Skin epidermis (tissue), 12 donors: ENCODE measurements at regions not wholly inside any gene's neighbourhood (a gene's known extent, or its start where the extent isn't known, plus 50 kb on each side); places are given as distances from the start of the nearest gene placed in this dataset.

Experiments used
- H3K27ac ChIP-seq, 21 experiments: fragments of 200-600 bp; sonication (generic) in 11 of 21; one replicate each; pipeline ENCODE4 v1.5.0; 2020; ENCODE audit warnings: mild to moderate bottlenecking in 3 of 21, inconsistent platforms in 2 of 21, moderate library complexity in 2 of 21
- H3K4me3 ChIP-seq, 7 experiments: fragments of 200-600 bp; sonication (generic) in 2 of 7; one replicate each; pipeline ENCODE4 v1.5.0; 2020; ENCODE audit warnings: inconsistent platforms in 2 of 7, mild to moderate bottlenecking in 2 of 7, moderate library complexity in 1 of 7

GRCh38 chrY:21138056-21138758 is 372.9 kb upstream of the RBMY1B start:
- H3K4me3 ChIP-seq: no peak overlapping the region

DNA sequence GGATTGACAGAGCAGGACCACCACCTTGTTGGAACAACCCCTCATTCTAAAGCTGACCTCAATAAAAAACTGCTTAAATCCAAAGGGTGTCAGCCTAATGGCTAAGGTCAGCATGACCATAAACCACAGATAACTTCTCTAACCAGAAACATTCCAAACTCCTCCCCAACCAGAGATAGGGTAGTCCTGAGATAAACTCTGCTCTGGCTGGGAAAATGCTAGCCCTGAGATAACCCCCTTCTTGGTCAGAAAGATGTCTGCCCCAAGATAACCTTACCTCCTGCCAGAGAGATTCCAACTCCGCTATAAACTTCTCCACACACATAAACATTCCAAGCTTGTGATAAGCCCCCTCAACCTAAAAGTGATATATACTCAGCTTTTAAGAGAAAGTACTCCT is 364.8 kb upstream of the RBMY1B start:
- H3K4me3 ChIP-seq: no peak overlapping the region
- no peak overlapping the region for H3K27ac ChIP-seq

More at GRCh38 chrY:21138056-21138758, 372.9 kb upstream of the RBMY1B start:
- H3K27ac ChIP-seq: no peak overlapping the region

DNA sequence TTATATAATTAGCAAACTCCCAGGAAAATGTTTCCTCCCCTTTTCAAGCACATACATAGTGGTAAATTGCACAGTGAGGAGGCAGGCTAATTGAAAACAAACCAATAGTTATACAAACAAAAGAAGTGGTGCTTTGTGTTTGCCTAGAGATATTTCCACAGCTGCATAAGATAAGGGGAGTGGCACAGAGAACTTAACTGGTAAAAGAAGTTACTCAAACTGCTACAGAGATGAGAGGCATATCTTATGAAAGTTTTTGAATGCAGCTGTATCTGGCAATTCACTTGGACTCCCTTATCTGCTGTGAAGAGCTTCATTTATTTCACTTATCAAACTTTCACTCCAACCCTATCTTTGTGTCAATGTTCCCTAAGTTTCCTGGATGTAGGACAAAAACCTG is 361.2 kb upstream of the RBMY1B start:
- Histone ChIP-seq H3K27ac (no peak overlapping the region), H3K4me3 (no peak overlapping the region)

GRCh38 chrY:21169821-21170220 is 341.3 kb upstream of the RBMY1B start:
- no peak overlapping the region for H3K27ac ChIP-seq
- H3K4me3 ChIP-seq: no peak overlapping the region

DNA sequence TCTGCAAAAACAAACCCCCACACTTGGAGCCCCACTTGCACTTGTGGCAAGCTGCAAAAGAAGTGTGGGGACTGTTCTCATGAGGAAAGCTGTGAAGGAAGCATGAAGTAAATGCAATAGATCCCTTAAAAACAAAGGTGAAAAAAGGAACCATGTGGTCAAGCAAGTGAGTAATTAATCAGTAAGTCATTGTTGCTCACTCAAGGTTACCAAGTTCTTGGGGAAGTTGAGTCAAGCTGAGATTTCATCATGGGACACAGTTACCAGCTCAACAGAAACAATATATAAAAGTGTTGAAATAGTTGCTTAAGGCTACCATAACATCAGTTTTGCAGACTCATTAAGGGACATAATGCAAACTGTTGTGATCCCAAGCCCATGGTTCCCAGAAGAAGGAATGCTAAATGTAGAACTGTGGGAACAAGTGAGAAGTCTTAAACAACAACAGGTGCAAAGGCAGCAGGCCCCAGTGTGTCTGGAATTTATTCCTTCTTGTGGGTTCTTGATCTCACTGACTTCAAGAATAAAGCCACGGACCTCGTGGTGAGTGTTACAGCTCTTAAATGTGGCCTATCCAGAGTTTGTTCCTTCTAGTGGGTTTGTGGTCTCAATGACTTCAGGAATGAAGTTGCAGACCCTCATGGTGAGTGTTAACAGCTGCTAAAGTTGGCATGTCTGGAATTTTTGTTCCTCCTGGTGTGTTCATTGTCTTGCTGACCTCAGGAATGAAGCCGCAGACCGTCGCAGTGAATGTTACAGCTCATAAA is 336.3 kb upstream of the RBMY1B start:
- no peak overlapping the region for H3K27ac ChIP-seq

DNA sequence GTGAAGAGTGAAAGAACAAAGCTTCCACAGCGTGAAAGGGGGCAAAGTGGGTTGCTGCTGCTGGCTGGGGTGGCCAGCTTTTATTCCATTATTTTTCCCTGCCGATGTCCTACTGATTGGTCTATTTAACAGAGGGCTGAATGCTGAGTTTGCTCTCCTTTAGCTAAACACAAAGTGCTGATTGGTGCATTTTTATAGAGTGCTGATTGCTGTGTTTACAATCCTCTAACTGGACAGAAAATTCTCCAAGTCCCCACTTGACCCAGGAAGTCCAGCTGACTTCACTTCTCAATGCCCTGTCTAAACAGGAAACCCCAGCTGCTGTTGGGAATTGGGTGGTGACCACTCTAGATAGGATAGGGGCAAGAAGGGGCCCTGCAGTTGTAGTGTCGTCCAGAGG is 335.6 kb upstream of the RBMY1B start:
- no peak overlapping the region for H3K4me3 ChIP-seq
- no peak overlapping the region for H3K27ac ChIP-seq

More for the DNA sequence above, 336.3 kb upstream of the RBMY1B start:
- no peak overlapping the region for H3K4me3 ChIP-seq

DNA sequence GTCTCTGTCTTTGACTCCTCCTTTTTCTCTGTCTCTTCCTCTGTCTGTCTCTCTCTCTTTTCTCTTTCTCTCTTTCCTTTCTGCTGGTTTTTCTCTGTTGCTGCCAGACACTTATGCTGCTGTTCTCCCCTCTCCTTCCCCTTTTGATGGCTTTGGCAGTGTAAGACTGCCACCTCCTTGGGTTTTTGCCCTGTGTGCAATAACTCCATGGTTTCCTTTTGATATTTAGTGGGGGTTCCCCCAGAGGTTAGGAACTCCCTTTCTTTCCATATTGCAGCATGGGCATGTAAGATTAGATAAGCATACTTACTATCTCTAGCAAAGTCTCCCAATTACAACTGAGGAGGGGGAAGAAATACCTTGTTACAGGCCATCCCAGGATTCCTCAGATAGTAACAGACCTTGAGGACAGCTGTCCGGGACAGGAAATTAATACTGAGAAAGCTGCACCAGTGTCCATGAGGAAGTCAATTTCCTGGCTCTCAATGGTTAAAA is 333.8 kb upstream of the RBMY1B start:
- H3K4me3 ChIP-seq: no peak overlapping the region
- H3K27ac ChIP-seq: no peak overlapping the region

- no peak overlapping the region for H3K27ac ChIP-seq
- no peak overlapping the region for H3K4me3 ChIP-seq
These were observed 332.9 kb upstream of the RBMY1B start for GRCh38 chrY:21178281-21178680.

GRCh38 chrY:21180921-21181320 is 330.2 kb upstream of the RBMY1B start:
- H3K4me3 ChIP-seq: no peak overlapping the region
- no peak overlapping the region for H3K27ac ChIP-seq

- no peak overlapping the region for H3K27ac ChIP-seq
- no peak overlapping the region for H3K4me3 ChIP-seq
These were observed 326.9 kb upstream of the RBMY1B start for GRCh38 chrY:21184271-21184670.

DNA sequence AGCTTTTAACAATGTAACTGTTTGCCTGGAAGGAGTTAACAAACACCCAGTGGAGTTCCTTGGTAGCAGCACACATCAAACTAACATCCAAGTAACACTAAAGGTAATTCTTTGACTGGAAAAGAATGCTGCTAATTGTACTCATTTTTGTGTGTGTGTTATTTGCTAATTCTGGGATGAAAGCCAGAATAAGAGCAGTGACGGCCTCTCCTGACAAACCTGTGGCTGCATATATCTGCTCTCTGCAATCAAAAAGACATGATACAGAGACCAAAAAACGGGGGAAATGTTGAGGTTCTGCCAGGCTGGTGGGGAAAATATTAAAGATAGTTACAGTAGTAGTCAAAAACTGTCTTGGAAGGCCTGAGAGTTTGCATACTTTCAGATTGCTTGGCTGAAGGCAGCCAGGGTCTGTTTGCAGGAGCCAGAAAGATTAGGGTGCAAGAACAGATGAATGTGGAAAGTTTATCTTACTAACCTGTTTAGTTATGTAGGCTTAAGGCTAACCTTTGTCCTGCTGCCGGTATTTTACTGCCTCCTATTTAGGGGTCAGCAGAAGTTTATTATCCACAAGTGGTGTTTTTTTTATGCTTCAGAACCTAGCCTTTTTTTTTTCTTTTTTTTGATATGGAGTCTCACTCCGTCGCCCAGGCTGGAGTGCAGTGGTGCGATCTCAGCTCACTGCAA is 325.6 kb upstream of the RBMY1B start:
- no peak overlapping the region for H3K27ac ChIP-seq
- H3K4me3 ChIP-seq: no peak overlapping the region

DNA sequence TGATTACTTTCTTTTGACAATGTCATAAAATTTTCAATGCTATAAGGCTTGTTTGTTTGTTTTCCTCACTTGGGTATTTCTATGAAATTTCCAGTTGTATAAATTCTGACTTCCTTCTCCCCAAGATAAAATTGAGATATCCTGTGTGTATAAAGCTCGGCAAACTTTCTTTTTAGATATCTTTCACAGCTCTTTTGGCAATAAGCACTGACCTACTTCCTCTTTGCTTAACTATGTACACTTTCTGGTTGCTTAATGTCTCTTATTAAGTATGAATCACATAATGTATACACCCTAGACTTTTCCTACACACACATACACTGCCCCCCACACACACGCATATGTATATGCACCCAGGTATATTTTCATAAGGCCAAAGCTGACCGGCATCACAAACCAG is 318.4 kb upstream of the RBMY1B start:
- H3K27ac ChIP-seq: no peak overlapping the region
- no peak overlapping the region for H3K4me3 ChIP-seq

- no peak overlapping the region for H3K4me3 ChIP-seq
These were observed 310.9 kb upstream of the RBMY1B start for GRCh38 chrY:21200246-21200645.

DNA sequence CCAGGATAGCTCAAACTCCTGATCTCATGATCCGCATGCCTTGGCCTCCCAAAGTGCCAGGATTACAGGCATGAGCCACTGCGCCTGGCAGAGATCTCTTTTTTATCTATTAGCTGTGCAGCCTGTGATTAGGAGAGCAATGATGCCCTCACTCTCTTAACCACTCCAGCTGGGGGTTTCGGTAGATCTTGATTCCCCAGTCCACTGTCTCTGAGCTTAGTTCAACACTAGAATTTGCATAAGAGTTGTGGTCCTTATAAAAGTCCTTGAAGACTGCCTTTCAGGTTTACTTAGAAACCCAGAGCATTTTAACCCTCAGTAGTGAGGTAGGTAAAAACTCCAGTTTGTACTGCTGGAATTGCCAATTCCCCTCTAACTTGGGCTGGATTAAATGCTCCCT is 283.3 kb upstream of the RBMY1B start:
- H3K4me3 ChIP-seq: no peak overlapping the region
- H3K27ac ChIP-seq: no peak overlapping the region

More at GRCh38 chrY:21200246-21200645, 310.9 kb upstream of the RBMY1B start:
- no peak overlapping the region for H3K27ac ChIP-seq

DNA sequence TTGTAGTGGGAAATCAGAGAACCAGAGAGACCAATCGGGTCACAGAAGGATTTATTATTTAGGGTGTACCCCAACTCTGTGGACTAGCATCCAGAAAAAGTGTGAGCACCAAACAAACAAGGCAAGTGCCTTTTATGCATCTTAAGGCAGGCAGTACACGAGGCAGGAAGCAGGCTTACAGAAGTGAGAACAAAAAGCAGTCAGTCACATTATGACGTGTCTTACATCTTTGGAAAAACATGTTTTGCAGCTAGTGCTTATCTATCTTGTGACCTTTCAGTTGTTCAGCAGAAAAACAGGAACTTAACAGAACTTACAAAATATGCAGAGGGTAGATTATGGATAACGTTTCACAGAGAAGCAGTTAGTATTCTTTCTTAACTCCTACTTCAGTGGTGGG is 270.9 kb upstream of the RBMY1B start:
- no peak overlapping the region for H3K4me3 ChIP-seq
- H3K27ac ChIP-seq: peak overlapping the region in 4 of 21 experiments; percentile 11 to 72 (median 52)

GRCh38 chrY:21240662-21241310 is 270.4 kb upstream of the RBMY1B start:
- Histone ChIP-seq H3K27ac (peak overlapping the region in 5 of 21 experiments; percentile 11 to 72 (median 53)), H3K4me3 (no peak overlapping the region)

GRCh38 chrY:21242793-21243192 is 268.3 kb upstream of the RBMY1B start:
- Histone ChIP-seq H3K27ac (no peak overlapping the region), H3K4me3 (no peak overlapping the region)

GRCh38 chrY:21246780-21247179 is 264.4 kb upstream of the RBMY1B start:
- no peak overlapping the region for H3K4me3 ChIP-seq
- H3K27ac ChIP-seq: peak overlapping the region in 1 of 21 experiments; percentile 5

DNA sequence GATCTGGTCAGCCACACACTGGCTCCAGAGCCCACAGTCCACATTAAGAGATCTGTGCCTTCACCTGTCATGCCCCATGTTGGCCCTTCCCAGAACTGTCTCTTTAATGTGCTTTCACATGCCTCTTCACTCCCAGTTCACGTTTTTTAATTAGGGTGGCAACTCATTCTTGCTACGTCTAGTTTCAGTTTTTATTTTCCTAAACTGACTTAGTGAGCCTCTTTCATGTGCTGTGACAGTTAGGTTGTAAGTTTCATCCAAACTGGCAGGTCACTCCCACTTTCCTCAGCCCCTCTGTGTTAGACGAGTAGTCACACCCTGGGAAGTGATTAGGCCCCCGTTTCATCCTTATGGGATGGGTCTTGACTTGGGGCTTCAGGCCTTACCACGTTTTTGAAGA is 262.5 kb upstream of the RBMY1B start:
- Histone ChIP-seq H3K27ac (peak overlapping the region in 4 of 21 experiments; percentile 21 to 72 (median 52)), H3K4me3 (no peak overlapping the region)
